ENCODE measurements at regions not wholly inside any gene's neighbourhood (a gene's known extent, or its start where the extent isn't known, plus 50 kb on each side); places are given as distances from the start of the nearest gene placed in this dataset.

DNA sequence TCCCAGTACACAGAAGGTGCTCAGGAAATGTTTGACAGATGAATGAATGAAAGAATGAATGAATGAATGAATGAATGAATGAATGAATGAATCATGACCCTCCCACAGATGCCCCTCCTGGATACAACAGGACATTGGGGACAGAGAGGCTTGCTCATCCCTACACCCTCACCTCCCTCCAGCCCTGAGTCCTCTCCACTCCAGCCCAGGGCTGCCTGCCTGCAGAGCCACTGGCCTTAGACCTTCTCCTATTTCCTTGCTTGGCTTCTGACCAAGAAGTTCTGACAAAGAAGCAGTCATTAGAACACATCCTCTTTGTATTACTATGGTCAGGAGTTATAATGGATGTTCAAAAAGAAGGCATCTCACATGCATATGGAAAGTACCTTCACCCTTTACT lies 240.7 kb upstream of the DAPK1 start:
- Histone ChIP-seq H3K9me3 (ENCODE audit: low read length) (no peaks in the 10 kb centered on the region), H3K4me2 (ENCODE audit: low read length) (no peak overlapping the region), H3K4me3 (ENCODE audit: low read length) (no peak overlapping the region), H3K27me3 (ENCODE audit: low read length) (no peaks in the 10 kb centered on the region), H3K79me2 (ENCODE audit: low read length) (no peaks in the 10 kb centered on the region), H2AFZ (ENCODE audit: low read length) (no peak overlapping the region), H3K4me1 (ENCODE audit: insufficient read depth, low read length) (no peaks in the 10 kb centered on the region), H3K9me2 (replicated peaks; ENCODE audit: low read length) (no peaks in the 10 kb centered on the region), H3F3A (ENCODE audit: low read length, unreplicated experiment) (no peaks in the 10 kb centered on the region), H3K27ac (ENCODE audit: low read length) (no peak overlapping the region), H3K36me3 (ENCODE audit: low read depth, low read length) (no peaks in the 10 kb centered on the region), H3K9ac (ENCODE audit: low read length) (no peak overlapping the region), H4K20me1 (ENCODE audit: low read length) (no peaks in the 10 kb centered on the region)
- TF ChIP-seq, protein P1, sequence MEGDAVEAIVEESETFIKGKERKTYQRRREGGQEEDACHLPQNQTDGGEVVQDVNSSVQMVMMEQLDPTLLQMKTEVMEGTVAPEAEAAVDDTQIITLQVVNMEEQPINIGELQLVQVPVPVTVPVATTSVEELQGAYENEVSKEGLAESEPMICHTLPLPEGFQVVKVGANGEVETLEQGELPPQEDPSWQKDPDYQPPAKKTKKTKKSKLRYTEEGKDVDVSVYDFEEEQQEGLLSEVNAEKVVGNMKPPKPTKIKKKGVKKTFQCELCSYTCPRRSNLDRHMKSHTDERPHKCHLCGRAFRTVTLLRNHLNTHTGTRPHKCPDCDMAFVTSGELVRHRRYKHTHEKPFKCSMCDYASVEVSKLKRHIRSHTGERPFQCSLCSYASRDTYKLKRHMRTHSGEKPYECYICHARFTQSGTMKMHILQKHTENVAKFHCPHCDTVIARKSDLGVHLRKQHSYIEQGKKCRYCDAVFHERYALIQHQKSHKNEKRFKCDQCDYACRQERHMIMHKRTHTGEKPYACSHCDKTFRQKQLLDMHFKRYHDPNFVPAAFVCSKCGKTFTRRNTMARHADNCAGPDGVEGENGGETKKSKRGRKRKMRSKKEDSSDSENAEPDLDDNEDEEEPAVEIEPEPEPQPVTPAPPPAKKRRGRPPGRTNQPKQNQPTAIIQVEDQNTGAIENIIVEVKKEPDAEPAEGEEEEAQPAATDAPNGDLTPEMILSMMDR (conservative IDR thresholded peaks at IDR 0.05; ENCODE audit: low read depth, low read length): no peak
- TF ChIP-seq EZH2phosphoT487 (IDR thresholded peaks at IDR 0.05; ENCODE audit: borderline replicate concordance, low read length): no peak
- no peak for TF ChIP-seq EZH2 (IDR thresholded peaks at IDR 0.05; ENCODE audit: low read length, unreplicated experiment)
- DNase-seq (no peak), ATAC-seq (no peak)
- ChIA-PET CTCF (no interaction called here), POLR2A (ENCODE audit: unreplicated experiment) (no interaction called here)
- intact Hi-C loops (cut with micrococcal nuclease): no loop called here
- no TSS peak for BruUV-seq (replicated peaks)

DNA sequence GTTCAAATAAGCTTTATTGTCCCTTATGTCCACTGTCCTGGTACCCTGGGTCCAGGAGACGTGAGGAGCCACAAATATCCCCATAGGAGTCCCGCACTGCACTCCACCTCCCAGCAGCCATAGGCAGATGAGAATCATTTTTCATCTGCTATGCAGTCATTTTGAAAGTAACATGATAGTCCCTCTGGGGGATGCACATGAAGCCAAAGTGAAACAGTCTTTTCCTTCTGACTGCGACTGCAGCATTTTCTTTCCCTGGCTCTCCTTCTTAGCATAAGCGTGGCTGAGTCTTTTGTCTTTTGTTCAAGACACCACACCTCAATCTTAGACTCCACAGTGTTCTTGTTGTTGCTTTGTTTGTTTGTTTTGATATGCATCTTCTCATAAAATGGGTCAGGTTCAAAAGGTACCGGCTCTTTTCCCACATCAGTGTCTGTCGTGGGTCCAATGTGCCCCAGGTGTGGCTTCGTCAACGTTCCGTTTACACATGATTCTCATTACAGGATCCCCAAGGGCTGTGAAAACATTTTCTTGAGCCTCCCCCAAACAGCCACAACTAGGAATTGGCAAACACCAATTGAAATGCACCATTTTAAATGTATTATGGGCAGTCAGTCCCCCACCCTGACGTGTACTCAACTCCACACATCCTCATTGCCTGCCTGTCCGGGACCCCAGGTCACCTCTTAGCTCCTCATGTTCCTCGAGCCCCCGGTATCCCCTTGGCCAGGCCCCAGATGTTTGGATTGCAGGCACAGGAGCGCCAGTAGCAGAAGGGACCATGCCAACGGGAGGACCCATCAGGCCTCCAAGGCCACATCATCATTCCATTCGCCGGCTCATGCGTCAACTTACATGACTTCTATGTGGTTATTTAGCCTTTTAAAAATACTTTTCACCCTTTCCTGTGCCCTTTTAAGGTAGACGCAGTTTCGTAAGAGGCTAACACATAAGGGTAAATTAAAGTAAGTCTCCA lies 237.8 kb upstream of the DAPK1 start:
- CTCF ChIA-PET: no interaction called here
- H4K20me1 ChIP-seq (ENCODE audit: low read length): no peaks in the 10 kb centered on the region
- no peak overlapping the region for H2AFZ ChIP-seq (ENCODE audit: low read length)
- H3K27ac ChIP-seq (ENCODE audit: low read length): no peak overlapping the region
- H3K4me1 ChIP-seq (ENCODE audit: insufficient read depth, low read length): no peaks in the 10 kb centered on the region
- H3K9ac ChIP-seq (ENCODE audit: low read length): no peak overlapping the region
- no peak overlapping the region for H3K4me3 ChIP-seq (ENCODE audit: low read length)
- POLR2A ChIA-PET (ENCODE audit: unreplicated experiment): no interaction called here
- intact Hi-C loops (cut with micrococcal nuclease): no loop called here
- BruUV-seq (replicated peaks): no TSS peak
- no peaks in the 10 kb centered on the region for H3K36me3 ChIP-seq (ENCODE audit: low read depth, low read length)
- H3K9me2 ChIP-seq (replicated peaks; ENCODE audit: low read length): no peaks in the 10 kb centered on the region
- no peaks in the 10 kb centered on the region for H3F3A ChIP-seq (ENCODE audit: low read length, unreplicated experiment)
- DNase-seq (no peak), ATAC-seq (no peak)
- no peaks in the 10 kb centered on the region for H3K27me3 ChIP-seq (ENCODE audit: low read length)
- no peak overlapping the region for H3K4me2 ChIP-seq (ENCODE audit: low read length)
- H3K9me3 ChIP-seq (ENCODE audit: low read length): no peaks in the 10 kb centered on the region
- TF ChIP-seq EZH2 (IDR thresholded peaks at IDR 0.05; ENCODE audit: low read length, unreplicated experiment): no peak
- no peak for TF ChIP-seq EZH2phosphoT487 (IDR thresholded peaks at IDR 0.05; ENCODE audit: borderline replicate concordance, low read length)
- TF ChIP-seq, protein P1 (conservative IDR thresholded peaks at IDR 0.05; ENCODE audit: low read depth, low read length): no peak
- H3K79me2 ChIP-seq (ENCODE audit: low read length): no peaks in the 10 kb centered on the region

DNA sequence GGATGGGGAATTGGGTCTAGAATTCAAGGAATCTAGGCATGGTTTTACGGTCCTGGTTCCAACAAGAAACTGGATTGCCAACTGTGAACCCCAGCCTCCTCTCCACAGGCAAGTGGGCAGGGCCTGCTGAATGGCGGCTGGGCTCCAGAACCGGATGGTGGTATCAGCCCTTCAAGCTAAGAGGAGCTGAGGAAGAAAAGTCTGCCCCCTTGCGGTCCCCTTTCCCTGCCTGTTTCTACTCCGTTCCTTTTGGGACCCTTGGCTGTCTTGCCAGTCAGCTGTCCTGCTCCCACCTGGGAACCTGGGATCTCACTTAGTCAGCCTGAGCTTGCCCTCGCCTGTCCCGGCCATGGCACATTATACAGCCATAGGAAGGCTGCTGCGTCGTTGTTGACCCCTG lies 234.4 kb upstream of the DAPK1 start:
- no peak overlapping the region for H2AFZ ChIP-seq (ENCODE audit: low read length)
- POLR2A ChIA-PET (ENCODE audit: unreplicated experiment): no interaction called here
- ATAC-seq: no peak

More for the DNA sequence above, 234.4 kb upstream of the DAPK1 start:
- Histone ChIP-seq H3K79me2 (ENCODE audit: low read length) (no peaks in the 10 kb centered on the region), H3K9me2 (replicated peaks; ENCODE audit: low read length) (no peaks in the 10 kb centered on the region), H3K4me2 (ENCODE audit: low read length) (no peak overlapping the region), H3K27ac (ENCODE audit: low read length) (no peak overlapping the region), H3K4me3 (ENCODE audit: low read length) (no peak overlapping the region), H3F3A (ENCODE audit: low read length, unreplicated experiment) (no peaks in the 10 kb centered on the region), H3K36me3 (ENCODE audit: low read depth, low read length) (no peaks in the 10 kb centered on the region), H3K9me3 (ENCODE audit: low read length) (no peaks in the 10 kb centered on the region), H3K4me1 (ENCODE audit: insufficient read depth, low read length) (no peaks in the 10 kb centered on the region), H4K20me1 (ENCODE audit: low read length) (no peaks in the 10 kb centered on the region), H3K27me3 (ENCODE audit: low read length) (no peaks in the 10 kb centered on the region), H3K9ac (ENCODE audit: low read length) (no peak overlapping the region)
- no peak for DNase-seq
- TF ChIP-seq, protein P1 (conservative IDR thresholded peaks at IDR 0.05; ENCODE audit: low read depth, low read length): no peak
- TF ChIP-seq EZH2phosphoT487 (IDR thresholded peaks at IDR 0.05; ENCODE audit: borderline replicate concordance, low read length): no peak
- TF ChIP-seq EZH2 (IDR thresholded peaks at IDR 0.05; ENCODE audit: low read length, unreplicated experiment): no peak
- CTCF ChIA-PET: no interaction called here
- no TSS peak for BruUV-seq (replicated peaks)
- intact Hi-C loops (cut with micrococcal nuclease): no loop called here

All from PC-3 (cell line).